ENCODE measurements at regions not wholly inside any gene's neighbourhood (a gene's known extent, or its start where the extent isn't known, plus 50 kb on each side); places are given as distances from the start of the nearest gene placed in this dataset.

DNA sequence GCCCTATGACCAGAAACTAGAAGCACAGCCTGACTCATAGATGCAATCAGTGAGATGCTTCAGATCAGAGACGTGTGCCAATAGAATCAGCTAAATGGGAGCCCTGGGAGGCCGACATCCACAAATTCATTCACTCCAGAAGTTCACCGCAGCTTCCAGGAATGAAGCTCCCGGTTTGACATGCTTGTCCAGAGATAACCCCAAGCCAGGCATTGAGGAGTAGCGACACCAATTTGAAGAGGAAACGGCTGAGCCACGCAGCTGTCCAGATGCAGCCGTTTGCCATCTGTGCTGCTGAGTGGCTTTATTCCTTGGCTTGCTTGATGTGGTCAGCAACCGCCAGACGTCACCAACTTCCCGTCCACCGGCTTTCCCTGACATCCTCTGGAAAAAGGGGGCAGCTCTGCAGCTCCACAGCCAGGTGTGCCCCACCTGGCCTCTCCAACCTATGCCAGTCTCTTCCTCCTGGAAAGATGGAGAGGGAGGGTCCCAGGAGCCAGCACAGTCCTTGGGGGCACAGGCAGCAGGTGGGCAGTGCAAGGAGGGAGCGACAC, 123.9 kb upstream of the OPCML start:
- no peak overlapping the region for H3K4me3 ChIP-seq
- TF ChIP-seq POLR2AphosphoS5 (IDR thresholded peaks at IDR 0.05; ENCODE audit: insufficient read depth in 1 of 2, low read depth in 1 of 2): no peak
- no peak for TF ChIP-seq CTCF (IDR thresholded peaks at IDR 0.05)
- no peak for TF ChIP-seq POLR2A (IDR thresholded peaks at IDR 0.05)
- H3K9me3 ChIP-seq: no peaks in the 10 kb centered on the region
- no peak for DNase-seq (ENCODE audit: extremely low spot score in 2 of 2)
- no peaks in the 10 kb centered on the region for H3K4me1 ChIP-seq
- H3K27ac ChIP-seq: no peak overlapping the region
- no peaks in the 10 kb centered on the region for H3K27me3 ChIP-seq
- intact Hi-C loops (cut with DNase I): no loop called here
- no peaks in the 10 kb centered on the region for H3K36me3 ChIP-seq

DNA sequence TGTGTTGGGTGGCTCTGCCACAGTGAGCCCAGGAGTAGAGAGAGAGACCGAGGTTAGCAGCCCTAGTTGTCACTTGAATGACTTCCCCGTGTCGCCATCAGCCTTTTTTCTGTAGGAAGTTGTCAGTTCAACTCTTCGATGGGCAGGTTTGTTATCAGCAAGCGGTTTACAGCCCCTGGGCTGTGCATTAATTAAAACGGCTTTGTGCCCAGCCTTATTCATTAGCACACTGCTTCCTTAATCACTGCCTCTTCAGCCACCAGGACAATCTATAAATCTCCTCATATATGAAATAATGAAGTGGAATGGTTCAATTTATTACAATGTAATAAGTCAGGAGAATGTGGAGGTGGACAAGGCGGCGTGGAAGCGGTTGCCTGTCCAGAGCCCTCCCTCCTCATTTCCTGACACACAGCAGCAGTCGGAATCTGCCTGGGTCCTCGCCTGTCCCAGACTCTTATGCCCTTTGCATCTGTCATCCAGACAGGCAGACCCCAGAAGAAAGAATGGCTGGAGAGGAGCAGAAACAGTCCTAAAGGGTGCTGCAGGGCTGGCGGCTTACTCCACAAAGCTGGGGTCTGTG, 122.4 kb upstream of the OPCML start:
- H3K9me3 ChIP-seq: no peaks in the 10 kb centered on the region
- no peak overlapping the region for H3K4me3 ChIP-seq
- no peaks in the 10 kb centered on the region for H3K27me3 ChIP-seq
- H3K27ac ChIP-seq: no peak overlapping the region
- intact Hi-C loops (cut with DNase I): no loop called here
- no peaks in the 10 kb centered on the region for H3K4me1 ChIP-seq
- no peak for DNase-seq (ENCODE audit: extremely low spot score in 2 of 2)
- no peaks in the 10 kb centered on the region for H3K36me3 ChIP-seq
- no peak for TF ChIP-seq POLR2A (IDR thresholded peaks at IDR 0.05)
- no peak for TF ChIP-seq POLR2AphosphoS5 (IDR thresholded peaks at IDR 0.05; ENCODE audit: insufficient read depth in 1 of 2, low read depth in 1 of 2)
- no peak for TF ChIP-seq CTCF (IDR thresholded peaks at IDR 0.05)

GRCh38 chr11:133653336-133653735, 121.0 kb upstream of the OPCML start:
- H3K4me1 ChIP-seq: no peaks in the 10 kb centered on the region
- no peak overlapping the region for H3K4me3 ChIP-seq
- TF ChIP-seq POLR2A (IDR thresholded peaks at IDR 0.05) (no peak), POLR2AphosphoS5 (IDR thresholded peaks at IDR 0.05; ENCODE audit: insufficient read depth in 1 of 2, low read depth in 1 of 2) (no peak), CTCF (IDR thresholded peaks at IDR 0.05) (no peak)
- intact Hi-C loops (cut with DNase I): no loop called here
- no peaks in the 10 kb centered on the region for H3K36me3 ChIP-seq
- no peak overlapping the region for H3K27ac ChIP-seq
- no peaks in the 10 kb centered on the region for H3K27me3 ChIP-seq
- no peak for DNase-seq (ENCODE audit: extremely low spot score in 2 of 2)
- no peaks in the 10 kb centered on the region for H3K9me3 ChIP-seq

GRCh38 chr11:133650082-133650481, 117.8 kb upstream of the OPCML start:
- Histone ChIP-seq H3K4me3 (no peak overlapping the region), H3K36me3 (no peaks in the 10 kb centered on the region), H3K9me3 (no peaks in the 10 kb centered on the region), H3K27ac (no peak overlapping the region), H3K4me1 (no peaks in the 10 kb centered on the region), H3K27me3 (no peaks in the 10 kb centered on the region)
- no peak for DNase-seq (ENCODE audit: extremely low spot score in 2 of 2)
- TF ChIP-seq CTCF (IDR thresholded peaks at IDR 0.05): no peak
- no peak for TF ChIP-seq POLR2A (IDR thresholded peaks at IDR 0.05)
- TF ChIP-seq POLR2AphosphoS5 (IDR thresholded peaks at IDR 0.05; ENCODE audit: insufficient read depth in 1 of 2, low read depth in 1 of 2): no peak
- intact Hi-C loops (cut with DNase I): no loop called here

- Histone ChIP-seq H3K27me3 (no peaks in the 10 kb centered on the region), H3K9me3 (no peaks in the 10 kb centered on the region), H3K27ac (no peak overlapping the region), H3K36me3 (no peaks in the 10 kb centered on the region), H3K4me3 (no peak overlapping the region), H3K4me1 (no peaks in the 10 kb centered on the region)
- intact Hi-C loops (cut with DNase I): no loop called here
- TF ChIP-seq POLR2AphosphoS5 (IDR thresholded peaks at IDR 0.05; ENCODE audit: insufficient read depth in 1 of 2, low read depth in 1 of 2): no peak
- no peak for TF ChIP-seq CTCF (IDR thresholded peaks at IDR 0.05)
- no peak for TF ChIP-seq POLR2A (IDR thresholded peaks at IDR 0.05)
- DNase-seq (ENCODE audit: extremely low spot score in 2 of 2): no peak
Observed at GRCh38 chr11:133649040-133649439, 116.7 kb upstream of the OPCML start.
